GM23338 (cell line): ENCODE measurements at regions not wholly inside any gene's neighbourhood (a gene's known extent, or its start where the extent isn't known, plus 50 kb on each side); places are given as distances from the start of the nearest gene placed in this dataset.

Experiments
- ATAC-seq: fragments of 200-7000 bp; cut with Tn5 transposase; 3 replicates; pipeline ENCODE4 v1.9.1; 2020
- DNase-seq: peaks from one replicate; pipeline ENCODE4 v3.0.0-alpha.2; 2015; ENCODE audit warnings: low spot score
- H2AFZ ChIP-seq: fragments of 200-600 bp; sonication (generic); 2 replicates; pipeline ENCODE4 v1.8.0; 2016; ENCODE audit warnings: antibody characterized with exemption, mild to moderate bottlenecking, moderate library complexity
- H3F3A ChIP-seq: fragments of 200-600 bp; sonication (generic); replicated peaks from 2 replicates; pipeline ENCODE4 v1.8.0; 2017; ENCODE audit warnings: antibody characterized with exemption, mixed run types, low read depth
- H3K27ac ChIP-seq: fragments of 200-600 bp; sonication (generic); 2 replicates; pipeline ENCODE4 v1.6.1; 2016; ENCODE audit warnings: low read depth
- H3K27me3 ChIP-seq: fragments of 200-600 bp; sonication (generic); 2 replicates; pipeline ENCODE4 v1.8.0; 2016; ENCODE audit warnings: mild to moderate bottlenecking, mixed run types, moderate library complexity; ENCODE audit not compliant: insufficient read depth
- H3K36me3 ChIP-seq: fragments of 200-600 bp; sonication (generic); 2 replicates; pipeline ENCODE4 v1.8.0; 2016; ENCODE audit warnings: mild to moderate bottlenecking; ENCODE audit not compliant: insufficient read depth
- H3K4me1 ChIP-seq: fragments of 200-600 bp; sonication (generic); 2 replicates; pipeline ENCODE4 v1.8.0; 2016; ENCODE audit warnings: mild to moderate bottlenecking, moderate library complexity; ENCODE audit not compliant: insufficient read depth
- H3K4me2 ChIP-seq: fragments of 200-600 bp; sonication (generic); 2 replicates; pipeline ENCODE4 v1.7.1; 2017; ENCODE audit warnings: mixed run types
- H3K4me3 ChIP-seq: fragments of 200-600 bp; sonication (generic); 2 replicates; pipeline ENCODE4 v1.6.1; 2016; ENCODE audit warnings: mixed run types
- H3K79me2 ChIP-seq: fragments of 200-600 bp; sonication (generic); replicated peaks from 2 replicates; pipeline ENCODE4 v1.8.0; 2017; ENCODE audit warnings: mild to moderate bottlenecking; ENCODE audit not compliant: insufficient read depth
- H3K9me2 ChIP-seq: fragments of 200-600 bp; sonication (generic); 2 replicates; pipeline ENCODE4 v1.8.0; 2017; ENCODE audit not compliant: insufficient read depth
- H4K20me1 ChIP-seq: fragments of 200-600 bp; sonication (generic); replicated peaks from 2 replicates; pipeline ENCODE4 v1.8.0; 2017; ENCODE audit warnings: mild to moderate bottlenecking; ENCODE audit not compliant: insufficient read depth
- H3K27ac Mint-ChIP-seq: 2 replicates; pipeline ENCODE4 v1.8.0; 2020; ENCODE audit warnings: inconsistent platforms, mild to moderate bottlenecking, moderate library complexity, mixed read lengths
- H3K27me3 Mint-ChIP-seq: 3 replicates; pipeline ENCODE4 v1.8.0; 2022; ENCODE audit warnings: low read depth, mild to moderate bottlenecking, moderate library complexity, mixed read lengths, inconsistent platforms; ENCODE audit not compliant: insufficient read depth, poor library complexity
- H3K36me3 Mint-ChIP-seq: 3 replicates; pipeline ENCODE4 v1.8.0; 2021; ENCODE audit warnings: low read depth, mild to moderate bottlenecking, inconsistent platforms, moderate library complexity, mixed read lengths
- H3K4me1 Mint-ChIP-seq: 3 replicates; pipeline ENCODE4 v1.8.0; 2020; ENCODE audit warnings: mild to moderate bottlenecking, inconsistent platforms, mixed read lengths
- H3K4me3 Mint-ChIP-seq: 3 replicates; pipeline ENCODE4 v1.8.0; 2021; ENCODE audit warnings: moderate library complexity, mild to moderate bottlenecking, inconsistent platforms, mixed read lengths
- H3K9me3 Mint-ChIP-seq: 3 replicates; pipeline ENCODE4 v1.8.0; 2020; ENCODE audit warnings: moderate library complexity, mild to moderate bottlenecking, inconsistent platforms, mixed read lengths
- CREB1 ChIP-seq: fragments of 250-450 bp; sonication (Bioruptor Pico); IDR thresholded peaks from 2 replicates; pipeline ENCODE4 v1.5.0; 2020; ENCODE audit warnings: low read depth, mild to moderate bottlenecking, moderate library complexity
- EZH2 ChIP-seq: fragments of 200-600 bp; sonication (generic); IDR thresholded peaks from one replicate; pipeline ENCODE4 v1.8.0; 2017; ENCODE audit warnings: antibody characterized with exemption, mild to moderate bottlenecking, low read depth; ENCODE audit not compliant: unreplicated experiment
- EZH2phosphoT487 ChIP-seq: fragments of 200-600 bp; sonication (generic); IDR thresholded peaks from one replicate; pipeline ENCODE4 v1.8.1; 2018; ENCODE audit warnings: antibody characterized with exemption; ENCODE audit not compliant: unreplicated experiment
- JUNB ChIP-seq: IDR thresholded peaks from one replicate; pipeline ENCODE4 v1.6.1; 2016; ENCODE audit warnings: antibody characterized with exemption; ENCODE audit not compliant: unreplicated experiment
- NANOG ChIP-seq: IDR thresholded peaks from 2 replicates; pipeline ENCODE4 v1.6.1; 2016; ENCODE audit warnings: antibody characterized with exemption, borderline replicate concordance
- POLR2AphosphoS5 ChIP-seq: IDR thresholded peaks from 2 replicates; pipeline ENCODE4 v1.6.1; 2016; ENCODE audit warnings: antibody characterized with exemption, low read depth
- REST ChIP-seq: IDR thresholded peaks from one replicate; pipeline ENCODE4 v1.6.1; 2018; ENCODE audit warnings: antibody characterized with exemption; ENCODE audit not compliant: unreplicated experiment
- STAT1 ChIP-seq: IDR thresholded peaks from one replicate; pipeline ENCODE4 v1.6.1; 2016; ENCODE audit warnings: antibody characterized with exemption; ENCODE audit not compliant: unreplicated experiment
- ZNF114 ChIP-seq: fragments of 250-450 bp; sonication (Bioruptor Pico); IDR thresholded peaks from 2 replicates; pipeline ENCODE4 v1.5.0; 2020; ENCODE audit warnings: mild to moderate bottlenecking, moderate library complexity
- ZNF331 ChIP-seq: fragments of 250-450 bp; sonication (Bioruptor Pico); IDR thresholded peaks from 2 replicates; pipeline ENCODE4 v1.5.0; 2020; ENCODE audit warnings: low read depth, mild to moderate bottlenecking, moderate library complexity
- ZNF462 ChIP-seq: fragments of 250-450 bp; sonication (Bioruptor Pico); IDR thresholded peaks from 2 replicates; pipeline ENCODE4 v1.5.0; 2020; ENCODE audit warnings: mild to moderate bottlenecking, moderate library complexity
- TF ChIP-seq, protein P1 (sequence below): IDR thresholded peaks from 2 replicates; pipeline ENCODE4 v1.6.1; 2016; ENCODE audit warnings: antibody characterized with exemption
- TF ChIP-seq, protein P2 (sequence below), 2 experiments: fragments of 200-600 bp in 1 of 2; sonication (generic) in 1 of 2; conservative IDR thresholded peaks; 2 replicates each; pipeline versions ENCODE4 v1.5.1 to v1.6.1; 2016 to 2017; ENCODE audit warnings: antibody characterized with exemption in 2 of 2, low read depth in 2 of 2, mild to moderate bottlenecking in 2 of 2, moderate library complexity in 1 of 2

DNA sequence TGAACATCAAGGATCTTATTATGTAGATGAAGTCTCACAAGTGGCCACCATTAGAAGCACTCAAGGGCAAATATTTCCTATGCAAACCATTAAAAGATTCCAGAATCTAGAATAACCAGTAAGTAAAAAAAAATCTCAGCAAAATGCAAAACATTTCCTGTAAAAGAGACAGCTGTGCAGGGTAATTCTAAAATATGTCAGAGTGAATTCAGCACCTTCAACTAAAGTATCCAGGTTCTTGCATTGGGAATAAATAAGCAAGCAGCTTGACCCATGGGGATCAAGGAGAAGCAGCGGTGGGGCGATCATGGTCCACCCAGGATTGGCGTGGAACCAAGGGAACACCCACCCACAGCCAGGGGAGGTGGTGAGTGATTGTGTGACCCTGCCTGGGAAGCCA lies 2188.9 kb downstream of the PCDH7 start:
- H4K20me1 ChIP-seq, result no peaks in the 10 kb centered on the region
- no peak overlapping the region for H3K4me3 Mint-ChIP-seq
- H3K27ac ChIP-seq, result no peak overlapping the region
- no peaks in the 10 kb centered on the region for H3F3A ChIP-seq
- H3K9me3 Mint-ChIP-seq, result peaks cover 21% of the 10 kb centered on the region
- ATAC-seq (no peak), DNase-seq (no peak)
- peaks cover 10% of the 10 kb centered on the region; the same call in 1 of the 2 replicates for H3K9me2 ChIP-seq
- no peaks in the 10 kb centered on the region for H3K4me1 ChIP-seq
- H3K36me3 Mint-ChIP-seq, result peaks cover 7% of the 10 kb centered on the region; the same call in 2 of the 3 replicates
- no peaks in the 10 kb centered on the region for H3K27me3 Mint-ChIP-seq
- no peak overlapping the region for H2AFZ ChIP-seq
- no peaks in the 10 kb centered on the region for H3K36me3 ChIP-seq
- H3K27ac Mint-ChIP-seq, result no peak overlapping the region
- TF ChIP-seq CREB1 (CRISPR knock-in tag) (no peak), NANOG (no peak), REST (no peak), ZNF462 (CRISPR knock-in tag) (no peak), STAT1 (no peak), EZH2phosphoT487 (no peak), JUNB (no peak), EZH2 (no peak), ZNF331 (CRISPR knock-in tag) (no peak), ZNF114 (no peak), POLR2AphosphoS5 (no peak)
- TF ChIP-seq, protein P1, sequence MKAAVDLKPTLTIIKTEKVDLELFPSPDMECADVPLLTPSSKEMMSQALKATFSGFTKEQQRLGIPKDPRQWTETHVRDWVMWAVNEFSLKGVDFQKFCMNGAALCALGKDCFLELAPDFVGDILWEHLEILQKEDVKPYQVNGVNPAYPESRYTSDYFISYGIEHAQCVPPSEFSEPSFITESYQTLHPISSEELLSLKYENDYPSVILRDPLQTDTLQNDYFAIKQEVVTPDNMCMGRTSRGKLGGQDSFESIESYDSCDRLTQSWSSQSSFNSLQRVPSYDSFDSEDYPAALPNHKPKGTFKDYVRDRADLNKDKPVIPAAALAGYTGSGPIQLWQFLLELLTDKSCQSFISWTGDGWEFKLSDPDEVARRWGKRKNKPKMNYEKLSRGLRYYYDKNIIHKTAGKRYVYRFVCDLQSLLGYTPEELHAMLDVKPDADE, result no peak
- TF ChIP-seq, protein P2, sequence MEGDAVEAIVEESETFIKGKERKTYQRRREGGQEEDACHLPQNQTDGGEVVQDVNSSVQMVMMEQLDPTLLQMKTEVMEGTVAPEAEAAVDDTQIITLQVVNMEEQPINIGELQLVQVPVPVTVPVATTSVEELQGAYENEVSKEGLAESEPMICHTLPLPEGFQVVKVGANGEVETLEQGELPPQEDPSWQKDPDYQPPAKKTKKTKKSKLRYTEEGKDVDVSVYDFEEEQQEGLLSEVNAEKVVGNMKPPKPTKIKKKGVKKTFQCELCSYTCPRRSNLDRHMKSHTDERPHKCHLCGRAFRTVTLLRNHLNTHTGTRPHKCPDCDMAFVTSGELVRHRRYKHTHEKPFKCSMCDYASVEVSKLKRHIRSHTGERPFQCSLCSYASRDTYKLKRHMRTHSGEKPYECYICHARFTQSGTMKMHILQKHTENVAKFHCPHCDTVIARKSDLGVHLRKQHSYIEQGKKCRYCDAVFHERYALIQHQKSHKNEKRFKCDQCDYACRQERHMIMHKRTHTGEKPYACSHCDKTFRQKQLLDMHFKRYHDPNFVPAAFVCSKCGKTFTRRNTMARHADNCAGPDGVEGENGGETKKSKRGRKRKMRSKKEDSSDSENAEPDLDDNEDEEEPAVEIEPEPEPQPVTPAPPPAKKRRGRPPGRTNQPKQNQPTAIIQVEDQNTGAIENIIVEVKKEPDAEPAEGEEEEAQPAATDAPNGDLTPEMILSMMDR (conservative IDR thresholded peaks at IDR 0.05; ENCODE audit: low read depth in 2 of 2), result no peak
- H3K27me3 ChIP-seq, result no peaks in the 10 kb centered on the region
- no peaks in the 10 kb centered on the region for H3K4me1 Mint-ChIP-seq
- H3K4me3 ChIP-seq, result no peak overlapping the region
- H3K4me2 ChIP-seq, result no peak overlapping the region
- no peaks in the 10 kb centered on the region for H3K79me2 ChIP-seq
